Heart left ventricle (tissue), 16 donors: ENCODE measurements at regions not wholly inside any gene's neighbourhood (a gene's known extent, or its start where the extent isn't known, plus 50 kb on each side); places are given as distances from the start of the nearest gene placed in this dataset.

Experiments used
- ATAC-seq, 4 donors: fragments of 200-7000 bp; cut with Tn5 transposase; one replicate each; pipeline ENCODE4 v1.9.1; 2020 to 2022; ENCODE audit warnings: moderate library complexity in 4 of 4, mild to moderate bottlenecking in 3 of 4, moderate number of reproducible peaks in 1 of 4
- DNase-seq, 5 donors: peaks; one replicate each; pipeline ENCODE4 v3.0.0-alpha.2; 2020
- H3K27ac ChIP-seq, 12 donors: fragments of 200-600 bp; sonication (generic) in 4 of 12; one replicate each; pipeline versions ENCODE4 v1.5.0 to v1.8.0; 2016 to 2022; ENCODE audit warnings: mild to moderate bottlenecking in 2 of 12
- H3K27me3 ChIP-seq, 9 donors: fragments of 200-600 bp; sonication (generic) in 2 of 9; one replicate each; pipeline versions ENCODE4 v1.5.1 to v1.8.0; 2016 to 2022; ENCODE audit warnings: mild to moderate bottlenecking in 3 of 9
- H3K36me3 ChIP-seq, 9 donors: fragments of 200-600 bp; sonication (generic) in 2 of 9; one replicate each; pipeline versions ENCODE4 v1.5.0 to v1.8.0; 2018 to 2022; ENCODE audit warnings: mild to moderate bottlenecking in 2 of 9
- H3K4me1 ChIP-seq, 12 donors: fragments of 200-600 bp; sonication (generic) in 4 of 12; one replicate each; pipeline versions ENCODE4 v1.5.0 to v1.8.0; 2016 to 2022; ENCODE audit warnings: mild to moderate bottlenecking in 3 of 12
- H3K4me3 ChIP-seq, 12 donors: fragments of 200-600 bp; sonication (generic) in 4 of 12; one replicate each; pipeline versions ENCODE4 v1.5.0 to v1.8.0; 2017 to 2022; ENCODE audit warnings: mild to moderate bottlenecking in 9 of 12, moderate library complexity in 4 of 12
- H3K9me3 ChIP-seq, 12 donors: fragments of 200-600 bp; sonication (generic) in 4 of 12; one replicate each; pipeline versions ENCODE4 v1.5.0 to v1.8.0; 2016 to 2022; ENCODE audit warnings: mild to moderate bottlenecking in 1 of 12
- POLR2A ChIP-seq, 2 donors: fragments of 450-650 bp; IDR thresholded peaks; one replicate each; pipeline ENCODE4 v1.6.1; 2017; ENCODE audit warnings: antibody characterized with exemption in 2 of 2, mild to moderate bottlenecking in 2 of 2, moderate library complexity in 2 of 2
- WGBS, 4 donors: extraction: QIAGEN DNeasy Blood & Tissue Kit in 2 of 4; methylation state at CpG; one replicate each; pipeline versions ENCODE4 v1.1.5 to v1.1.7; 2013 to 2018; 5-methylcytosine and 5-hydroxymethylcytosine counted together
- intact Hi-C, 10 donors: fragments of 100-400 bp; cut with DNase I; formaldehyde crosslinking; loops; one replicate each; pipeline versions ENCODE4 v1.11.1 to v1.14.2; 2022
- TF ChIP-seq, protein P1 (sequence below), 12 donors: fragments of 200-600 bp; sonication (generic) in 4 of 12; IDR thresholded peaks; one replicate each; pipeline versions ENCODE4 v1.5.0 to v1.8.0; 2018 to 2022; ENCODE audit warnings: antibody characterized with exemption in 12 of 12, mild to moderate bottlenecking in 5 of 12
- donor health status: ischemic (EF 13 %, LVEDD 7.1; RV severe dilation, severe dysfunction).
- donor health status: healthy with polysubstance abuse.
- donor health status: DM: no; HTN: yes; CAD: no.
- donor health status: DM: no; HTN: no; CAD: no.
- donor health status: ischemic (EF 25% LVEDD 6.9; RV normal size, moderate dysfunction).
- donor health status: ischemic (EF 25% LVEDD 5.7; RV mildly dilated, moderate dysfunction).
- donor health status: healthy.
- donor health status: DM: yes; HTN: yes; CAD: no.
- donor health status: ischemic (EF 35%, LVEDD 5.7; RV mildly dilated, moderate dysfunction).
- donor health status: nonischemic (EF 11% LVEDD 7.7; RV severe dilation, severe dysfunction).
- donor health status: DM: yes; HTN: yes; CAD: no.
- donor health status: PGD.
- donor health status: ischemic (EF 29% LVEDD 5.4; RV normal size, mild dysfunction).
- donor health status: nonischemic (EF 23%, LVEDD 6.1; RV moderate dilation, normal function).

- no peak for ATAC-seq
- H3K9me3 ChIP-seq = peaks cover 0 to 50% (median 13%) of the 10 kb centered on the region in 12 donors
- H3K36me3 ChIP-seq = no peaks in the 10 kb centered on the region
- no peak overlapping the region for H3K27ac ChIP-seq
- 71 to 82% (median 81%) methylated on average over 1 of the region's 1 CpG for WGBS, 4 donors
- no peaks in the 10 kb centered on the region for H3K27me3 ChIP-seq
- H3K4me1 ChIP-seq = no peaks in the 10 kb centered on the region
- intact Hi-C loops = no loop called here
- no peak overlapping the region for H3K4me3 ChIP-seq
- TF ChIP-seq, protein P1, sequence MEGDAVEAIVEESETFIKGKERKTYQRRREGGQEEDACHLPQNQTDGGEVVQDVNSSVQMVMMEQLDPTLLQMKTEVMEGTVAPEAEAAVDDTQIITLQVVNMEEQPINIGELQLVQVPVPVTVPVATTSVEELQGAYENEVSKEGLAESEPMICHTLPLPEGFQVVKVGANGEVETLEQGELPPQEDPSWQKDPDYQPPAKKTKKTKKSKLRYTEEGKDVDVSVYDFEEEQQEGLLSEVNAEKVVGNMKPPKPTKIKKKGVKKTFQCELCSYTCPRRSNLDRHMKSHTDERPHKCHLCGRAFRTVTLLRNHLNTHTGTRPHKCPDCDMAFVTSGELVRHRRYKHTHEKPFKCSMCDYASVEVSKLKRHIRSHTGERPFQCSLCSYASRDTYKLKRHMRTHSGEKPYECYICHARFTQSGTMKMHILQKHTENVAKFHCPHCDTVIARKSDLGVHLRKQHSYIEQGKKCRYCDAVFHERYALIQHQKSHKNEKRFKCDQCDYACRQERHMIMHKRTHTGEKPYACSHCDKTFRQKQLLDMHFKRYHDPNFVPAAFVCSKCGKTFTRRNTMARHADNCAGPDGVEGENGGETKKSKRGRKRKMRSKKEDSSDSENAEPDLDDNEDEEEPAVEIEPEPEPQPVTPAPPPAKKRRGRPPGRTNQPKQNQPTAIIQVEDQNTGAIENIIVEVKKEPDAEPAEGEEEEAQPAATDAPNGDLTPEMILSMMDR (IDR thresholded peaks at IDR 0.05) = no peak
- no peak for TF ChIP-seq POLR2A (IDR thresholded peaks at IDR 0.05)
- no peak for DNase-seq
These were observed 851.6 kb upstream of the SOX9 start for GRCh38 chr17:71269201-71269600.

DNA sequence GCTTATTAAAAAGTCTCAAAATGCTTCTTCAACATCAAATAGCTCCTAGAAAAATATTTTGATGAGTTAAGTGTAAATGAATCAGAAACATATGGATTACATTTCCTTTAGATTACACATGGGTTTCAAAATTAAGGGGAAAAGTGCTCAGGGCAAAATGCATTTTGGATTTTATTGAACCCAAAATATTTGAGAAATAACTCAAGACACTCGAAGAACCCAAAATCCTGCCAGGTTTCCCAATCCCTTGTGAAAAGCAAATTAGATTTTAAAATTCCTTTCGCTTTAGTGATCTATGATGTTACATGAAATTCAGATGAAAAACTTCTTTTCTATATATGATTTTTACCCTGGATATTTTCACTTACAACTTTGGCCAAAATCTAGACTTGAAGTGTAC is 847.4 kb upstream of the SOX9 start:
- ATAC-seq = no peak
- no peak for DNase-seq
- no peaks in the 10 kb centered on the region for H3K27me3 ChIP-seq
- no peak overlapping the region for H3K4me3 ChIP-seq
- 72 to 78% (median 75%) methylated on average over 2 of the region's 2 CpGs for WGBS, 4 donors
- intact Hi-C loops = no loop called here
- no peaks in the 10 kb centered on the region for H3K36me3 ChIP-seq
- H3K27ac ChIP-seq = no peak overlapping the region
- no peaks in the 10 kb centered on the region for H3K4me1 ChIP-seq
- H3K9me3 ChIP-seq = peaks cover 0 to 16% (median under 1%) of the 10 kb centered on the region in 12 donors
- TF ChIP-seq, protein P1 (IDR thresholded peaks at IDR 0.05) = no peak
- TF ChIP-seq POLR2A (IDR thresholded peaks at IDR 0.05) = no peak

DNA sequence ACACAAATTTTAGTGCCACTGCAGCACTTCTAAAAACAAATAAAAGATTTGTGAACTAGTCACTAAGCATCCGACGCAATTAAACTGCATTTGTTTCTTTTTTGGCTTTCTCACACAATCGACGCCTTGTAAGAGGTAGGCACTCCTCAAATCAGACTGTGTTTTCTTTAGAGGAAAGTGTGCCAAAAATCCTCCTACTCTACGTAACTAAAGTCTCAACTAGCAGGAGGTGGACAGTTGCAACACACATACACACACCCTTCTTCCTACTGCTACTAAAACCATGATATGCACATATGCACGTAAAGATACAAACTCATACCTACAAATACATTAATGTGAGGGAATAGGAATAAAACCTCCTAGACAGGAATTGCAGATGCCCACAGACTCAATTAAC is 844.7 kb upstream of the SOX9 start:
- Histone ChIP-seq H3K4me3 (no peak overlapping the region), H3K36me3 (no peaks in the 10 kb centered on the region), H3K9me3 (no peaks in the 10 kb centered on the region), H3K4me1 (no peaks in the 10 kb centered on the region), H3K27ac (no peak overlapping the region), H3K27me3 (peaks cover 0 to 3% (median 0%) of the 10 kb centered on the region in 9 donors)
- ATAC-seq (no peak), DNase-seq (no peak)
- WGBS, 4 donors = 72 to 81% (median 77%) methylated on average over 6 of the region's 6 CpGs
- intact Hi-C loops = no loop called here
- TF ChIP-seq, protein P1 (IDR thresholded peaks at IDR 0.05) = no peak
- TF ChIP-seq POLR2A (IDR thresholded peaks at IDR 0.05) = no peak

DNA sequence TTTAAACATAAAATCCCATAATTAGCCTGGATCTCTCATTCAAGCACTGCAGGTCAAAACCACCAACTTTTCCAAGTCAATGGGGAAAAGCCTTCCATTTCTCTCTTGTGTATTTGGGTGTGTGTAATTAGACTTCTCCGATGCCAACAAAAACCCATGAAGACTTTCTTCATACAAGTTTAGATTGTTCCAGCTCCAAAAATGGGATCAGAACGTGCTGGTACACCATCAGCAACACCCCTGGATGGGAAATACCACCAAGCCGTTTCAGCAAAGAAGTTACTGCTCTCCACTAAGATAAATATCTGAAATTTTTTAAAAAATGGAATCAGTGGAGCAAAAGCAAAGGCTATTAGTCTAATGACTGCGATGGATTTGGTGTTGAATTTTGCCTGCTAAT is 837.3 kb upstream of the SOX9 start:
- 67 to 79% (median 70%) methylated on average over 4 of the region's 4 CpGs for WGBS, 4 donors
- no peak for TF ChIP-seq POLR2A (IDR thresholded peaks at IDR 0.05)
- TF ChIP-seq, protein P1 (IDR thresholded peaks at IDR 0.05) = no peak
- intact Hi-C loops = no loop called here
- H3K36me3 ChIP-seq = no peaks in the 10 kb centered on the region
- DNase-seq = no peak
- no peak for ATAC-seq
- no peak overlapping the region for H3K27ac ChIP-seq
- no peak overlapping the region for H3K4me3 ChIP-seq
- peaks cover 0 to 3% (median 0%) of the 10 kb centered on the region in 9 donors for H3K27me3 ChIP-seq
- no peaks in the 10 kb centered on the region for H3K9me3 ChIP-seq
- no peaks in the 10 kb centered on the region for H3K4me1 ChIP-seq
